Bronchial epithelial cell (primary cell): ENCODE measurements at regions not wholly inside any gene's neighbourhood (a gene's known extent, or its start where the extent isn't known, plus 50 kb on each side); places are given as distances from the start of the nearest gene placed in this dataset.

ENCODE experiments used
- DNase-seq: peaks from one replicate; pipeline ENCODE4 v3.0.0-alpha.2; 2010; ENCODE audit warnings: low read depth
- FAIRE-seq: peaks from 2 replicates; lab custom pipeline; 2011; peaks lifted over from hg19 to GRCh38; lab: Jason Lieb, UNC
- H3K27me3 ChIP-seq: 2 replicates; pipeline ENCODE4 v1.5.1; 2011; ENCODE audit warnings: low read length; ENCODE audit not compliant: control insufficient read depth, insufficient read depth
- H3K36me3 ChIP-seq: 2 replicates; pipeline ENCODE4 v1.5.1; 2011; ENCODE audit warnings: low read length; ENCODE audit not compliant: control insufficient read depth, insufficient read depth
- H3K4me3 ChIP-seq: 2 replicates; pipeline ENCODE4 v1.5.1; 2011; ENCODE audit warnings: mild to moderate bottlenecking, low read depth, low read length, control low read depth
- CTCF ChIP-seq: IDR thresholded peaks from 2 replicates; pipeline ENCODE4 v1.5.1; 2011; ENCODE audit warnings: mild to moderate bottlenecking, moderate library complexity, low read length, control low read depth, inconsistent platforms; ENCODE audit not compliant: insufficient read depth, severe bottlenecking

- Histone ChIP-seq H3K4me3 (no peak overlapping the region), H3K27me3 (no peaks in the 10 kb centered on the region), H3K36me3 (no peaks in the 10 kb centered on the region)
- FAIRE-seq (peak; percentile 85), DNase-seq (no peak)
- TF ChIP-seq CTCF, result no peak
Observed at GRCh38 chr2:222771832-222772231, 89.0 kb upstream of the ACSL3 start.

GRCh38 chr2:222774941-222775340 lies 85.9 kb upstream of the ACSL3 start:
- peak; percentile 60 for FAIRE-seq
- H3K27me3 ChIP-seq, result no peaks in the 10 kb centered on the region
- H3K36me3 ChIP-seq, result no peaks in the 10 kb centered on the region
- H3K4me3 ChIP-seq, result no peak overlapping the region
- no peak for TF ChIP-seq CTCF
- DNase-seq, result peak; percentile 42

GRCh38 chr2:222776792-222777191 lies 84.0 kb upstream of the ACSL3 start:
- Histone ChIP-seq H3K36me3 (no peaks in the 10 kb centered on the region), H3K27me3 (no peaks in the 10 kb centered on the region), H3K4me3 (no peak overlapping the region)
- DNase-seq (no peak), FAIRE-seq (no peak)
- no peak for TF ChIP-seq CTCF

- DNase-seq (no peak), FAIRE-seq (no peak)
- Histone ChIP-seq H3K27me3 (no peaks in the 10 kb centered on the region), H3K4me3 (no peak overlapping the region), H3K36me3 (no peaks in the 10 kb centered on the region)
- TF ChIP-seq CTCF, result no peak
Observed at GRCh38 chr2:222778400-222778799, 82.4 kb upstream of the ACSL3 start.

GRCh38 chr2:222779145-222779832 lies 81.5 kb upstream of the ACSL3 start:
- Histone ChIP-seq H3K36me3 (no peaks in the 10 kb centered on the region), H3K4me3 (no peak overlapping the region), H3K27me3 (no peaks in the 10 kb centered on the region)
- FAIRE-seq (no peak), DNase-seq (no peak)
- TF ChIP-seq CTCF, result no peak

- TF ChIP-seq CTCF, result no peak
- Histone ChIP-seq H3K27me3 (no peaks in the 10 kb centered on the region), H3K36me3 (no peaks in the 10 kb centered on the region), H3K4me3 (no peak overlapping the region)
- DNase-seq (no peak), FAIRE-seq (no peak)
Observed at GRCh38 chr2:222780051-222780450, 80.8 kb upstream of the ACSL3 start.
